Mesothelial cell of epicardium (in vitro differentiated cells): ENCODE measurements at regions not wholly inside any gene's neighbourhood (a gene's known extent, or its start where the extent isn't known, plus 50 kb on each side); places are given as distances from the start of the nearest gene placed in this dataset.

ENCODE experiments used
- DNase-seq, 2 experiments: peaks; one replicate each; pipeline ENCODE4 v3.0.0; 2021; ENCODE audit warnings: low spot score in 2 of 2; ENCODE audit not compliant: unreplicated experiment in 2 of 2
- H3K27ac Mint-ChIP-seq: 2 replicates; pipeline ENCODE4 v1.8.0; 2021; ENCODE audit warnings: mixed read lengths
- H3K27me3 Mint-ChIP-seq: 2 replicates; pipeline ENCODE4 v1.8.0; 2021; ENCODE audit warnings: low read depth, mixed read lengths
- H3K36me3 Mint-ChIP-seq: 2 replicates; pipeline ENCODE4 v1.8.0; 2021; ENCODE audit warnings: mixed read lengths
- H3K4me1 Mint-ChIP-seq: 2 replicates; pipeline ENCODE4 v1.8.0; 2021; ENCODE audit warnings: mixed read lengths
- H3K4me3 Mint-ChIP-seq: 2 replicates; pipeline ENCODE4 v1.8.0; 2021; ENCODE audit warnings: mild to moderate bottlenecking, moderate library complexity, mixed read lengths
- H3K9me3 Mint-ChIP-seq: 2 replicates; pipeline ENCODE4 v1.8.0; 2021; ENCODE audit warnings: mixed read lengths
- CTCF ChIP-seq: fragments of 200-600 bp; sonication (generic); IDR thresholded peaks from one replicate; pipeline ENCODE4 v1.5.0; 2021; ENCODE audit warnings: antibody characterized with exemption; ENCODE audit not compliant: unreplicated experiment

GRCh38 chr2:215718436-215718835, 282.6 kb upstream of the FN1 start:
- no peak for TF ChIP-seq CTCF
- H3K27me3 Mint-ChIP-seq = no peaks in the 10 kb centered on the region
- H3K4me1 Mint-ChIP-seq = peaks cover 43% of the 10 kb centered on the region
- H3K27ac Mint-ChIP-seq = peak overlapping the region; percentile 80
- no peak for DNase-seq
- peaks cover 3% of the 10 kb centered on the region for H3K9me3 Mint-ChIP-seq
- H3K4me3 Mint-ChIP-seq = no peak overlapping the region
- no peaks in the 10 kb centered on the region for H3K36me3 Mint-ChIP-seq

GRCh38 chr2:215717501-215718381, 281.9 kb upstream of the FN1 start:
- no peak for DNase-seq
- Mint-ChIP-seq H3K36me3 (no peaks in the 10 kb centered on the region), H3K9me3 (peaks cover 3% of the 10 kb centered on the region), H3K4me3 (no peak overlapping the region), H3K4me1 (peaks cover 45% of the 10 kb centered on the region), H3K27ac (peak overlapping the region; percentile 80), H3K27me3 (no peaks in the 10 kb centered on the region)
- no peak for TF ChIP-seq CTCF

DNA sequence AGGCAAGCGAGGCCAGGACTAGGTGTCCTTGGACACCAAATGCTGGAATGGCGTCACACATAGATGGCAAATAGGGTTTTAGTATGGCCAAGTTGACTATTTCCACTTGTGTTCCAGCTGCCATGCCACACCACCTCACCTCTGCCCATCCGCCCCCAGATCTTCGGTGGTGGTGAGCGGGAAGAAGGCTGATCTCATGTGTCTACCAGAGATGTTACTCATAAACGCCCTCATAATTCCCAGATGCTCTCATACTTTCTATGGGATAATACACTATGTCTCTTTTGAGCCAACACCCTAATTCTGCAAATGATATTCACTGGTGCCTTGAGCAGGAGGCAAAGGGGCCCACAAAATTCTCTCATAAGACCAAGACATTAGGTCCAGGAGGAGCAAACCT, 281.1 kb upstream of the FN1 start:
- H3K36me3 Mint-ChIP-seq = no peaks in the 10 kb centered on the region
- no peak for TF ChIP-seq CTCF
- H3K27ac Mint-ChIP-seq = no peak overlapping the region

GRCh38 chr2:215712871-215713790, 277.3 kb upstream of the FN1 start:
- no peak for DNase-seq
- Mint-ChIP-seq H3K36me3 (no peaks in the 10 kb centered on the region), H3K27me3 (no peaks in the 10 kb centered on the region), H3K4me3 (no peak overlapping the region), H3K9me3 (no peaks in the 10 kb centered on the region), H3K4me1 (peaks cover 43% of the 10 kb centered on the region), H3K27ac (peak overlapping the region; percentile 80)
- TF ChIP-seq CTCF = no peak

More for the DNA sequence above, 281.1 kb upstream of the FN1 start:
- Mint-ChIP-seq H3K27me3 (no peaks in the 10 kb centered on the region), H3K4me1 (peaks cover 49% of the 10 kb centered on the region), H3K4me3 (no peak overlapping the region), H3K9me3 (peaks cover 3% of the 10 kb centered on the region)
- no peak for DNase-seq

- no peak for DNase-seq
- Mint-ChIP-seq H3K9me3 (no peaks in the 10 kb centered on the region), H3K27ac (peak overlapping the region; percentile 80), H3K27me3 (no peaks in the 10 kb centered on the region), H3K4me3 (no peak overlapping the region), H3K4me1 (peaks cover 41% of the 10 kb centered on the region), H3K36me3 (no peaks in the 10 kb centered on the region)
- no peak for TF ChIP-seq CTCF
These were observed 276.5 kb upstream of the FN1 start for GRCh38 chr2:215712219-215712868.
